ENCODE measurements at regions not wholly inside any gene's neighbourhood (a gene's known extent, or its start where the extent isn't known, plus 50 kb on each side); places are given as distances from the start of the nearest gene placed in this dataset.

- Histone ChIP-seq H3K9ac (replicated peaks; ENCODE audit: extremely low read depth, insufficient read depth, low read length) (no peak overlapping the region), H3K79me2 (ENCODE audit: control insufficient read depth, insufficient read depth, low read length) (no peaks in the 10 kb centered on the region), H3K27me3 (ENCODE audit: control insufficient read depth in 2 of 2, insufficient read depth in 2 of 2, low read length in 2 of 2) (no peaks in the 10 kb centered on the region), H3K36me3 (ENCODE audit: control insufficient read depth in 2 of 2, extremely low read depth in 1 of 2, insufficient read depth in 2 of 2, low read length in 2 of 2) (no peaks in the 10 kb centered on the region), H3K4me1 (ENCODE audit: control insufficient read depth, extremely low read depth, insufficient read depth, low read length) (no peaks in the 10 kb centered on the region), H3K9me3 (replicated peaks; ENCODE audit: control insufficient read depth, insufficient read depth, low read length) (no peaks in the 10 kb centered on the region), H3K27ac (ENCODE audit: insufficient read depth, low read depth, low read length) (no peak overlapping the region), H3K4me3 (replicated peaks in 1 of 3; ENCODE audit: insufficient read depth in 1 of 3, low read depth in 1 of 3, low read length in 3 of 3) (no peak overlapping the region), H2AFZ (ENCODE audit: low read depth, low read length) (no peak overlapping the region), H3K9me1 (replicated peaks; ENCODE audit: control insufficient read depth, extremely low read depth, insufficient read depth, low read length) (no peaks in the 10 kb centered on the region), H3K4me2 (ENCODE audit: insufficient read depth, low read length) (no peak overlapping the region), H4K20me1 (replicated peaks; ENCODE audit: control insufficient read depth, extremely low read depth, insufficient read depth, low read length) (no peaks in the 10 kb centered on the region)
- dilution Hi-C loops (cut with MboI; ENCODE audit: extremely low pct_ligation_motif_present, low sequenced_read_pairs) (no loop called here), intact Hi-C loops (cut with micrococcal nuclease) (no loop called here)
- ChIA-PET CTCF (no interaction called here), POLR2A (no interaction called here)
- FAIRE-seq = no peak
- BruUV-seq (replicated peaks) = no TSS peak
- no peak for DNase-seq (ENCODE audit: low read depth, low spot score)
- TF ChIP-seq CTCF (IDR thresholded peaks at IDR 0.05; ENCODE audit: extremely low read depth in 1 of 2, insufficient read depth in 1 of 2, low read depth in 1 of 2, low read length in 2 of 2) = no peak
- no peak for TF ChIP-seq GATA2 (IDR thresholded peaks at IDR 0.05; ENCODE audit: insufficient read depth, insufficient read length, low read depth, low read length)
- TF ChIP-seq POLR2AphosphoS5 (IDR thresholded peaks at IDR 0.05; ENCODE audit: insufficient read depth, low read depth, low read length) = no peak
Measured at GRCh38 chr5:165163861-165164260, 1658.4 kb downstream of the MAT2B start.

- intact Hi-C loops (cut with micrococcal nuclease) (no loop called here), dilution Hi-C loops (cut with MboI; ENCODE audit: extremely low pct_ligation_motif_present, low sequenced_read_pairs) (no loop called here)
- Histone ChIP-seq H3K9ac (replicated peaks; ENCODE audit: extremely low read depth, insufficient read depth, low read length) (no peak overlapping the region), H3K27me3 (ENCODE audit: control insufficient read depth in 2 of 2, insufficient read depth in 2 of 2, low read length in 2 of 2) (no peaks in the 10 kb centered on the region), H3K4me1 (ENCODE audit: control insufficient read depth, extremely low read depth, insufficient read depth, low read length) (no peaks in the 10 kb centered on the region), H4K20me1 (replicated peaks; ENCODE audit: control insufficient read depth, extremely low read depth, insufficient read depth, low read length) (no peaks in the 10 kb centered on the region), H3K36me3 (ENCODE audit: control insufficient read depth in 2 of 2, extremely low read depth in 1 of 2, insufficient read depth in 2 of 2, low read length in 2 of 2) (no peaks in the 10 kb centered on the region), H3K79me2 (ENCODE audit: control insufficient read depth, insufficient read depth, low read length) (no peaks in the 10 kb centered on the region), H3K4me2 (ENCODE audit: insufficient read depth, low read length) (no peak overlapping the region), H3K9me1 (replicated peaks; ENCODE audit: control insufficient read depth, extremely low read depth, insufficient read depth, low read length) (no peaks in the 10 kb centered on the region), H2AFZ (ENCODE audit: low read depth, low read length) (no peak overlapping the region), H3K9me3 (replicated peaks; ENCODE audit: control insufficient read depth, insufficient read depth, low read length) (no peaks in the 10 kb centered on the region), H3K27ac (ENCODE audit: insufficient read depth, low read depth, low read length) (no peak overlapping the region), H3K4me3 (replicated peaks in 1 of 3; ENCODE audit: insufficient read depth in 1 of 3, low read depth in 1 of 3, low read length in 3 of 3) (no peak overlapping the region)
- DNase-seq (ENCODE audit: low read depth, low spot score) = no peak
- FAIRE-seq = no peak
- TF ChIP-seq MYC (IDR thresholded peaks at IDR 0.05; ENCODE audit: low read depth, low read length) = no peak
- TF ChIP-seq GATA2 (IDR thresholded peaks at IDR 0.05; ENCODE audit: insufficient read depth, insufficient read length, low read depth, low read length) = no peak
- TF ChIP-seq MAX (IDR thresholded peaks at IDR 0.05; ENCODE audit: insufficient read depth, insufficient read length) = no peak
- TF ChIP-seq JUN (IDR thresholded peaks at IDR 0.05; ENCODE audit: borderline replicate concordance, insufficient read depth, insufficient read length, low read depth) = no peak
- no peak for TF ChIP-seq EZH2 (IDR thresholded peaks at IDR 0.05; ENCODE audit: borderline replicate concordance, low read depth, low read length, severe bottlenecking)
- no peak for TF ChIP-seq POLR2A (IDR thresholded peaks at IDR 0.05; ENCODE audit: low read depth, low read length)
- TF ChIP-seq FOS (IDR thresholded peaks at IDR 0.05; ENCODE audit: borderline replicate concordance, insufficient read depth, low read length) = no peak
- no peak for TF ChIP-seq POLR2AphosphoS5 (IDR thresholded peaks at IDR 0.05; ENCODE audit: insufficient read depth, low read depth, low read length)
- no peak for TF ChIP-seq CTCF (IDR thresholded peaks at IDR 0.05; ENCODE audit: extremely low read depth in 1 of 2, insufficient read depth in 1 of 2, low read depth in 1 of 2, low read length in 2 of 2)
- POLR2A ChIA-PET = no interaction called here
- CTCF ChIA-PET = no interaction called here
- no TSS peak for BruUV-seq (replicated peaks)
Measured at GRCh38 chr5:165173651-165174050, 1668.2 kb downstream of the MAT2B start.

All from endothelial cell of umbilical vein (primary cell).